Heart left ventricle (tissue), 16 donors: ENCODE measurements at regions not wholly inside any gene's neighbourhood (a gene's known extent, or its start where the extent isn't known, plus 50 kb on each side); places are given as distances from the start of the nearest gene placed in this dataset.

Experiments
- ATAC-seq, 4 donors: fragments of 200-7000 bp; cut with Tn5 transposase; one replicate each; pipeline ENCODE4 v1.9.1; 2020 to 2022; ENCODE audit warnings: moderate library complexity in 4 of 4, mild to moderate bottlenecking in 3 of 4, moderate number of reproducible peaks in 1 of 4
- DNase-seq, 5 donors: peaks; one replicate each; pipeline ENCODE4 v3.0.0-alpha.2; 2020
- H3K27ac ChIP-seq, 12 donors: fragments of 200-600 bp; sonication (generic) in 4 of 12; one replicate each; pipeline versions ENCODE4 v1.5.0 to v1.8.0; 2016 to 2022; ENCODE audit warnings: mild to moderate bottlenecking in 2 of 12
- H3K27me3 ChIP-seq, 9 donors: fragments of 200-600 bp; sonication (generic) in 2 of 9; one replicate each; pipeline versions ENCODE4 v1.5.1 to v1.8.0; 2016 to 2022; ENCODE audit warnings: mild to moderate bottlenecking in 3 of 9
- H3K36me3 ChIP-seq, 9 donors: fragments of 200-600 bp; sonication (generic) in 2 of 9; one replicate each; pipeline versions ENCODE4 v1.5.0 to v1.8.0; 2018 to 2022; ENCODE audit warnings: mild to moderate bottlenecking in 2 of 9
- H3K4me1 ChIP-seq, 12 donors: fragments of 200-600 bp; sonication (generic) in 4 of 12; one replicate each; pipeline versions ENCODE4 v1.5.0 to v1.8.0; 2016 to 2022; ENCODE audit warnings: mild to moderate bottlenecking in 3 of 12
- H3K4me3 ChIP-seq, 12 donors: fragments of 200-600 bp; sonication (generic) in 4 of 12; one replicate each; pipeline versions ENCODE4 v1.5.0 to v1.8.0; 2017 to 2022; ENCODE audit warnings: mild to moderate bottlenecking in 9 of 12, moderate library complexity in 4 of 12
- H3K9me3 ChIP-seq, 12 donors: fragments of 200-600 bp; sonication (generic) in 4 of 12; one replicate each; pipeline versions ENCODE4 v1.5.0 to v1.8.0; 2016 to 2022; ENCODE audit warnings: mild to moderate bottlenecking in 1 of 12
- CTCF ChIP-seq, 12 donors: fragments of 200-600 bp; sonication (generic) in 4 of 12; IDR thresholded peaks; one replicate each; pipeline versions ENCODE4 v1.5.0 to v1.8.0; 2018 to 2022; ENCODE audit warnings: antibody characterized with exemption in 12 of 12, mild to moderate bottlenecking in 5 of 12
- POLR2A ChIP-seq, 2 donors: fragments of 450-650 bp; IDR thresholded peaks; one replicate each; pipeline ENCODE4 v1.6.1; 2017; ENCODE audit warnings: antibody characterized with exemption in 2 of 2, mild to moderate bottlenecking in 2 of 2, moderate library complexity in 2 of 2
- WGBS, 4 donors: extraction: QIAGEN DNeasy Blood & Tissue Kit in 2 of 4; methylation state at CpG; one replicate each; pipeline versions ENCODE4 v1.1.5 to v1.1.7; 2013 to 2018; 5-methylcytosine and 5-hydroxymethylcytosine counted together
- intact Hi-C, 10 donors: fragments of 100-400 bp; cut with DNase I; formaldehyde crosslinking; loops; one replicate each; pipeline versions ENCODE4 v1.11.1 to v1.14.2; 2022
- donor health status: ischemic (EF 13 %, LVEDD 7.1; RV severe dilation, severe dysfunction).
- donor health status: healthy with polysubstance abuse.
- donor health status: DM: no; HTN: yes; CAD: no.
- donor health status: DM: no; HTN: no; CAD: no.
- donor health status: ischemic (EF 25% LVEDD 6.9; RV normal size, moderate dysfunction).
- donor health status: ischemic (EF 25% LVEDD 5.7; RV mildly dilated, moderate dysfunction).
- donor health status: healthy.
- donor health status: DM: yes; HTN: yes; CAD: no.
- donor health status: ischemic (EF 35%, LVEDD 5.7; RV mildly dilated, moderate dysfunction).
- donor health status: nonischemic (EF 11% LVEDD 7.7; RV severe dilation, severe dysfunction).
- donor health status: DM: yes; HTN: yes; CAD: no.
- donor health status: PGD.
- donor health status: ischemic (EF 29% LVEDD 5.4; RV normal size, mild dysfunction).
- donor health status: nonischemic (EF 23%, LVEDD 6.1; RV moderate dilation, normal function).

- H3K4me1 ChIP-seq = no peaks in the 10 kb centered on the region
- ATAC-seq (no peak), DNase-seq (no peak)
- no peaks in the 10 kb centered on the region for H3K27me3 ChIP-seq
- no peaks in the 10 kb centered on the region for H3K9me3 ChIP-seq
- H3K36me3 ChIP-seq = no peaks in the 10 kb centered on the region
- intact Hi-C loops = no loop called here
- TF ChIP-seq POLR2A (IDR thresholded peaks at IDR 0.05) = no peak
- TF ChIP-seq CTCF (IDR thresholded peaks at IDR 0.05) = no peak
- H3K4me3 ChIP-seq = no peak overlapping the region
- H3K27ac ChIP-seq = no peak overlapping the region
Measured at GRCh38 chr4:32135642-32136041, 1415.5 kb downstream of the PCDH7 start.

GRCh38 chr4:32136081-32136787, 1416.1 kb downstream of the PCDH7 start:
- intact Hi-C loops = no loop called here

DNA sequence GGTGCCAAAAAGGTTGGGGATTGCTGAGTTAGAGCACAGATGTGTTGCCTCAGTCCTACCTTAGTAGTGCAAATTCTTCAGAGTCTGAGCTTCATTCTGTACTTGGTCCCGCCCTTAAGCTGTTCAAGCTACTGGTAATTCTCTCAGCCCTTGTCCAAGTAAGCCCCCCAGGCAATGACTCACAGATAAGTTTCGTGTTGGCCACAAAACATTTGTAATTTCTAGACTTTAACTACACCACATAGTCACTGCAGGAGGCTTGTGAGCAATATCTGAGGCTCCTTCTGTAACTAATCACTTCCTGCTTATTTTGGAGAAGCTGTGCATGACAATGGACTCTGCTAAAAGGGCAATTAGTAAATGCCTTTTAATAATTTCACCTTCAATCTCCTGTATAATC, 1420.5 kb downstream of the PCDH7 start:
- Histone ChIP-seq H3K27me3 (no peaks in the 10 kb centered on the region), H3K4me1 (no peaks in the 10 kb centered on the region), H3K4me3 (no peak overlapping the region), H3K27ac (no peak overlapping the region), H3K9me3 (no peaks in the 10 kb centered on the region), H3K36me3 (no peaks in the 10 kb centered on the region)
- ATAC-seq = peak in 1 of 4 donors; percentile 63
- no peak for TF ChIP-seq CTCF (IDR thresholded peaks at IDR 0.05)
- no peak for TF ChIP-seq POLR2A (IDR thresholded peaks at IDR 0.05)
- 38 to 53% (median 40%) methylated on average over 2 of the region's 2 CpGs for WGBS, 4 donors
- DNase-seq = no peak
- intact Hi-C loops = no loop called here

More at GRCh38 chr4:32136081-32136787, 1416.1 kb downstream of the PCDH7 start:
- ATAC-seq (no peak), DNase-seq (no peak)
- Histone ChIP-seq H3K27ac (no peak overlapping the region), H3K27me3 (no peaks in the 10 kb centered on the region), H3K4me3 (no peak overlapping the region), H3K9me3 (no peaks in the 10 kb centered on the region), H3K36me3 (no peaks in the 10 kb centered on the region), H3K4me1 (no peaks in the 10 kb centered on the region)
- WGBS, 4 donors = 76 to 89% (median 78%) methylated on average over 2 of the region's 2 CpGs
- TF ChIP-seq CTCF (IDR thresholded peaks at IDR 0.05) = no peak
- no peak for TF ChIP-seq POLR2A (IDR thresholded peaks at IDR 0.05)

DNA sequence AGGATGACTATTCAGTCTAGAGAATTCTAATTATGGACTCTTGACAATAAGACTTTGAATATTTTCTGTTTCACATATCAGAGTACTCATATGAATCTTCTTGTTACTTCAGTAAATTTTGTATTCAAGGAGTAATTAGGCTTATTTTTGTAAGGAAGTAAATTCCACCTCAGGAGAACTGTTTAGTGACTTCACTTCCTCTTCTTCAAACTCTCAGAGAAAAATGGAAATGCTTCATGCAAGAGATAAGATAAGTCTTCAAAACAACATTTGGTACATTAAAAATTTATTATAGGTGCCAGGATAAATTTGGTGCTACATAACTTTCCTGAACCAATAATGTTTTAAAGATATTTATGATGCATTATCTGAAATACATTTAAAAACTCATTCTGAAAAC, 1421.9 kb downstream of the PCDH7 start:
- no peak for TF ChIP-seq POLR2A (IDR thresholded peaks at IDR 0.05)
- no peak for TF ChIP-seq CTCF (IDR thresholded peaks at IDR 0.05)
- H3K4me1 ChIP-seq = no peaks in the 10 kb centered on the region
- intact Hi-C loops = no loop called here
- H3K36me3 ChIP-seq = no peaks in the 10 kb centered on the region
- ATAC-seq = no peak
- H3K9me3 ChIP-seq = no peaks in the 10 kb centered on the region
- no peak overlapping the region for H3K27ac ChIP-seq
- no peaks in the 10 kb centered on the region for H3K27me3 ChIP-seq
- no peak overlapping the region for H3K4me3 ChIP-seq
- no peak for DNase-seq
